ENCODE measurements at regions not wholly inside any gene's neighbourhood (a gene's known extent, or its start where the extent isn't known, plus 50 kb on each side); places are given as distances from the start of the nearest gene placed in this dataset.

GRCh38 chr4:57404483-57404882 lies 294.3 kb upstream of the IGFBP7 start:
- Histone ChIP-seq H3K36me3 (no peaks in the 10 kb centered on the region), H3K4me1 (no peaks in the 10 kb centered on the region), H3K27me3 (no peaks in the 10 kb centered on the region), H3K4me3 (no peak overlapping the region), H3K27ac (no peak overlapping the region), H3K9me3 (no peaks in the 10 kb centered on the region)
- TF ChIP-seq POLR2A (IDR thresholded peaks at IDR 0.05): no peak
- no peak for TF ChIP-seq POLR2AphosphoS5 (IDR thresholded peaks at IDR 0.05)
- no peak for TF ChIP-seq CTCF (IDR thresholded peaks at IDR 0.05)
- intact Hi-C loops (cut with DNase I; ENCODE audit: low total_unique reads): no loop called here
- DNase-seq (ENCODE audit: low spot score in 2 of 2): no peak

- intact Hi-C loops (cut with DNase I; ENCODE audit: low total_unique reads): no loop called here
- DNase-seq (ENCODE audit: low spot score in 2 of 2): no peak
- TF ChIP-seq POLR2AphosphoS5 (IDR thresholded peaks at IDR 0.05) (no peak), CTCF (IDR thresholded peaks at IDR 0.05) (no peak), POLR2A (IDR thresholded peaks at IDR 0.05) (no peak)
- Histone ChIP-seq H3K9me3 (no peaks in the 10 kb centered on the region), H3K4me1 (no peaks in the 10 kb centered on the region), H3K4me3 (no peak overlapping the region), H3K27me3 (no peaks in the 10 kb centered on the region), H3K27ac (no peak overlapping the region), H3K36me3 (no peaks in the 10 kb centered on the region)
These were observed 293.4 kb upstream of the IGFBP7 start for GRCh38 chr4:57403591-57403990.

- Histone ChIP-seq H3K36me3 (no peaks in the 10 kb centered on the region), H3K27ac (no peak overlapping the region), H3K4me1 (no peaks in the 10 kb centered on the region), H3K9me3 (no peaks in the 10 kb centered on the region), H3K27me3 (no peaks in the 10 kb centered on the region), H3K4me3 (no peak overlapping the region)
- TF ChIP-seq POLR2AphosphoS5 (IDR thresholded peaks at IDR 0.05) (no peak), POLR2A (IDR thresholded peaks at IDR 0.05) (no peak), CTCF (IDR thresholded peaks at IDR 0.05) (no peak)
- intact Hi-C loops (cut with DNase I; ENCODE audit: low total_unique reads): no loop called here
- no peak for DNase-seq (ENCODE audit: low spot score in 2 of 2)
These were observed 291.4 kb upstream of the IGFBP7 start for GRCh38 chr4:57401586-57401985.

- no peak for DNase-seq (ENCODE audit: low spot score in 2 of 2)
- Histone ChIP-seq H3K27me3 (no peaks in the 10 kb centered on the region), H3K4me1 (no peaks in the 10 kb centered on the region), H3K9me3 (no peaks in the 10 kb centered on the region), H3K4me3 (no peak overlapping the region), H3K36me3 (no peaks in the 10 kb centered on the region), H3K27ac (no peak overlapping the region)
- intact Hi-C loops (cut with DNase I; ENCODE audit: low total_unique reads): loop anchor here (5.0 kb wide), 1 partner anchor 216 kb away; no protein-coding TSS in a partner anchor
- TF ChIP-seq POLR2AphosphoS5 (IDR thresholded peaks at IDR 0.05) (no peak), POLR2A (IDR thresholded peaks at IDR 0.05) (no peak), CTCF (IDR thresholded peaks at IDR 0.05) (no peak)
These were observed 268.6 kb upstream of the IGFBP7 start for GRCh38 chr4:57378766-57379165.

GRCh38 chr4:57374866-57375595 lies 264.8 kb upstream of the IGFBP7 start:
- H3K4me3 ChIP-seq: no peak overlapping the region
- no peak overlapping the region for H3K27ac ChIP-seq
- no peaks in the 10 kb centered on the region for H3K27me3 ChIP-seq
- H3K36me3 ChIP-seq: no peaks in the 10 kb centered on the region
- TF ChIP-seq POLR2AphosphoS5 (IDR thresholded peaks at IDR 0.05): no peak
- intact Hi-C loops (cut with DNase I; ENCODE audit: low total_unique reads): loop anchor here (5.0 kb wide), 1 partner anchor 213 kb away; no protein-coding TSS in a partner anchor
- no peaks in the 10 kb centered on the region for H3K4me1 ChIP-seq
- H3K9me3 ChIP-seq: no peaks in the 10 kb centered on the region
- no peak for DNase-seq (ENCODE audit: low spot score in 2 of 2)
